Body of pancreas (tissue), 4 donors: ENCODE measurements at regions not wholly inside any gene's neighbourhood (a gene's known extent, or its start where the extent isn't known, plus 50 kb on each side); places are given as distances from the start of the nearest gene placed in this dataset.

Experiments used
- POLR2A ChIP-seq, 3 donors: fragments of 450-650 bp; IDR thresholded peaks; one replicate each; pipeline ENCODE4 v1.6.1; 2016; ENCODE audit warnings: antibody characterized with exemption in 3 of 3, mild to moderate bottlenecking in 2 of 3
- TF ChIP-seq, protein P1 (sequence below), 7 experiments: fragments of 450-650 bp in 4 of 7; fragments of 200-600 bp in 3 of 7; sonication (generic) in 3 of 7; IDR thresholded peaks; one replicate each; pipeline ENCODE4 v1.5.1; 2016 to 2019; ENCODE audit warnings: antibody characterized with exemption in 7 of 7

- TF ChIP-seq, protein P1, sequence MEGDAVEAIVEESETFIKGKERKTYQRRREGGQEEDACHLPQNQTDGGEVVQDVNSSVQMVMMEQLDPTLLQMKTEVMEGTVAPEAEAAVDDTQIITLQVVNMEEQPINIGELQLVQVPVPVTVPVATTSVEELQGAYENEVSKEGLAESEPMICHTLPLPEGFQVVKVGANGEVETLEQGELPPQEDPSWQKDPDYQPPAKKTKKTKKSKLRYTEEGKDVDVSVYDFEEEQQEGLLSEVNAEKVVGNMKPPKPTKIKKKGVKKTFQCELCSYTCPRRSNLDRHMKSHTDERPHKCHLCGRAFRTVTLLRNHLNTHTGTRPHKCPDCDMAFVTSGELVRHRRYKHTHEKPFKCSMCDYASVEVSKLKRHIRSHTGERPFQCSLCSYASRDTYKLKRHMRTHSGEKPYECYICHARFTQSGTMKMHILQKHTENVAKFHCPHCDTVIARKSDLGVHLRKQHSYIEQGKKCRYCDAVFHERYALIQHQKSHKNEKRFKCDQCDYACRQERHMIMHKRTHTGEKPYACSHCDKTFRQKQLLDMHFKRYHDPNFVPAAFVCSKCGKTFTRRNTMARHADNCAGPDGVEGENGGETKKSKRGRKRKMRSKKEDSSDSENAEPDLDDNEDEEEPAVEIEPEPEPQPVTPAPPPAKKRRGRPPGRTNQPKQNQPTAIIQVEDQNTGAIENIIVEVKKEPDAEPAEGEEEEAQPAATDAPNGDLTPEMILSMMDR (IDR thresholded peaks at IDR 0.05), result no peak
- TF ChIP-seq POLR2A (IDR thresholded peaks at IDR 0.05), result no peak
Measured at GRCh38 chr3:139770577-139770976, 92.8 kb upstream of the NMNAT3 start.
